Mesenchymal stem cell (in vitro differentiated cells and primary cell): ENCODE measurements at regions not wholly inside any gene's neighbourhood (a gene's known extent, or its start where the extent isn't known, plus 50 kb on each side); places are given as distances from the start of the nearest gene placed in this dataset.

Source experiments
- DNase-seq: peaks from one replicate; pipeline ENCODE4 v3.0.0-alpha.2; 2013
- H2AFZ ChIP-seq: one replicate; pipeline ENCODE4 v1.6.1; 2013; ENCODE audit warnings: low read depth, mild to moderate bottlenecking, control low read depth, inconsistent platforms, low read length, moderate library complexity
- H2AK5ac ChIP-seq: 2 replicates; pipeline ENCODE4 v1.6.1; 2013; ENCODE audit warnings: low read length, moderate library complexity, mild to moderate bottlenecking, inconsistent platforms; ENCODE audit not compliant: severe bottlenecking
- H2BK120ac ChIP-seq: one replicate; pipeline ENCODE4 v1.6.1; 2013; ENCODE audit warnings: low read depth, mild to moderate bottlenecking, inconsistent platforms, low read length, moderate library complexity
- H2BK12ac ChIP-seq, 2 experiments: one replicate each; pipeline ENCODE4 v1.6.1; 2013; ENCODE audit warnings: inconsistent platforms in 2 of 2, low read length in 2 of 2, mild to moderate bottlenecking in 2 of 2, moderate library complexity in 2 of 2, control low read depth in 1 of 2
- H2BK15ac ChIP-seq: one replicate; pipeline ENCODE4 v1.6.1; 2013; ENCODE audit warnings: mild to moderate bottlenecking, low read depth, inconsistent platforms; ENCODE audit not compliant: poor library complexity, severe bottlenecking
- H2BK5ac ChIP-seq: 2 replicates; pipeline ENCODE4 v1.6.1; 2013; ENCODE audit warnings: low read depth, mild to moderate bottlenecking, low read length, control low read depth, inconsistent platforms; ENCODE audit not compliant: poor library complexity, severe bottlenecking
- H3K14ac ChIP-seq, 2 experiments: one replicate each; pipeline ENCODE4 v1.6.1; 2013; ENCODE audit warnings: inconsistent platforms in 2 of 2, low read length in 2 of 2, control low read depth in 1 of 2, mild to moderate bottlenecking in 1 of 2, moderate library complexity in 1 of 2
- H3K18ac ChIP-seq, 2 experiments: one replicate each; pipeline ENCODE4 v1.6.1; 2013; ENCODE audit warnings: inconsistent platforms in 2 of 2, low read length in 2 of 2, control low read depth in 1 of 2, low read depth in 1 of 2, mild to moderate bottlenecking in 1 of 2
- H3K23ac ChIP-seq, 2 experiments: one replicate each; pipeline ENCODE4 v1.6.1; 2013; ENCODE audit warnings: inconsistent platforms in 2 of 2, low read length in 2 of 2, mild to moderate bottlenecking in 2 of 2, moderate library complexity in 2 of 2, control low read depth in 1 of 2
- H3K27ac ChIP-seq: 2 replicates; pipeline ENCODE4 v1.5.1; 2013; ENCODE audit warnings: mild to moderate bottlenecking, moderate library complexity, low read length, control low read depth, inconsistent platforms; ENCODE audit not compliant: poor library complexity, severe bottlenecking
- H3K27me3 ChIP-seq, 2 experiments: 2 replicates each; pipeline versions ENCODE4 v1.6.1 to v1.7.0; 2013; ENCODE audit warnings: low read length in 2 of 2, mild to moderate bottlenecking in 2 of 2, moderate library complexity in 2 of 2, control low read depth in 1 of 2, inconsistent platforms in 1 of 2; ENCODE audit not compliant: control insufficient read depth in 1 of 2, insufficient read depth in 1 of 2
- H3K36me3 ChIP-seq, 2 experiments: 2 replicates each; pipeline versions ENCODE4 v1.6.1 to v1.7.0; 2013; ENCODE audit warnings: low read length in 2 of 2, control low read depth in 1 of 2, inconsistent platforms in 1 of 2, low read depth in 1 of 2, mild to moderate bottlenecking in 1 of 2; ENCODE audit not compliant: insufficient read depth in 2 of 2, control insufficient read depth in 1 of 2
- H3K4ac ChIP-seq, 2 experiments: one replicate each; pipeline ENCODE4 v1.6.1; 2013; ENCODE audit warnings: inconsistent platforms in 2 of 2, low read length in 2 of 2, mild to moderate bottlenecking in 2 of 2, moderate library complexity in 2 of 2, control low read depth in 1 of 2, low read depth in 1 of 2
- H3K4me1 ChIP-seq: 2 replicates; pipeline ENCODE4 v1.6.1; 2013; ENCODE audit warnings: low read depth, low read length, control low read depth; ENCODE audit not compliant: control insufficient read depth, insufficient read depth
- H3K4me2 ChIP-seq: 2 replicates; pipeline ENCODE4 v1.6.1; 2013; ENCODE audit warnings: low read length, mild to moderate bottlenecking, inconsistent platforms; ENCODE audit not compliant: poor library complexity, severe bottlenecking
- H3K4me3 ChIP-seq, 2 experiments: 2 replicates each; pipeline versions ENCODE4 v1.5.1 to v1.7.0; 2013; ENCODE audit warnings: low read length in 2 of 2, mild to moderate bottlenecking in 2 of 2, control low read depth in 1 of 2, low read depth in 1 of 2; ENCODE audit not compliant: insufficient read depth in 1 of 2
- H3K79me1 ChIP-seq: replicated peaks from 2 replicates; pipeline ENCODE4 v1.6.1; 2013; ENCODE audit warnings: mild to moderate bottlenecking, control low read depth, low read length, inconsistent platforms; ENCODE audit not compliant: poor library complexity, severe bottlenecking
- H3K9ac ChIP-seq: 2 replicates; pipeline ENCODE4 v1.7.0; 2013; ENCODE audit warnings: mild to moderate bottlenecking, low read length, moderate library complexity
- H3K9me3 ChIP-seq: 2 replicates; pipeline ENCODE4 v1.7.0; 2013; ENCODE audit warnings: mild to moderate bottlenecking, low read length; ENCODE audit not compliant: control insufficient read depth
- H4K8ac ChIP-seq: one replicate; pipeline ENCODE4 v1.6.1; 2013; ENCODE audit warnings: inconsistent platforms, mild to moderate bottlenecking, low read length, moderate library complexity
- H4K91ac ChIP-seq: one replicate; pipeline ENCODE4 v1.6.1; 2013; ENCODE audit warnings: mild to moderate bottlenecking, low read length, inconsistent platforms
- WGBS: methylation state at CpG from one replicate; pipeline ENCODE4 v1.1.7; 2013; ENCODE audit warnings: mixed read lengths; 5-methylcytosine and 5-hydroxymethylcytosine counted together

DNA sequence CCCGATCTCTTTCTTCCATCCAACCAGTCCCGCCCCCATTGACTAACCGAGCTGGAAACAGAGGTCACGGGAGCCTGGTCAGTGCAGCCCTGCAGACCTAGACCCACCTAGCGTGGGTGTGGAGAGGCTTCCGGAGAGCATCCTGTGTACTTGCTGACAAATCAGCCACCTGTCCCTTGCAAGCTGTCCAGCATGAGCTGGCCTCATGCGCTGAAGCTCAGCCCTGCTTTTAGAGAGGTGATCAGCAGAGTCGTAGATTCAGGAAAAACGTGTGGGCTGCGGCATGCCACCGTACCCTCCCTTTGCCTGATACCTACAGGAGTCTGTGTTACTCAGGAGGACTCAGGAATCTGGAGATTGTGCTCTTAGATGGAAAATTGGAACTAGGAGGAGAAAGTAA, 80.3 kb upstream of the UQCRFS1 start:
- no peak overlapping the region for H3K27ac ChIP-seq

GRCh38 chr19:29293736-29294342, 80.9 kb upstream of the UQCRFS1 start:
- no peak overlapping the region for H2BK15ac ChIP-seq
- no peak overlapping the region for H3K27ac ChIP-seq
- no peak overlapping the region for H3K18ac ChIP-seq
- no peak overlapping the region for H2BK5ac ChIP-seq
- H2BK120ac ChIP-seq = no peak overlapping the region
- H3K4me3 ChIP-seq = no peak overlapping the region
- H3K23ac ChIP-seq = no peak overlapping the region
- no peak overlapping the region for H4K8ac ChIP-seq
- peaks cover 0 to 6% of the 10 kb centered on the region in 2 experiments for H3K27me3 ChIP-seq
- H3K36me3 ChIP-seq = no peaks in the 10 kb centered on the region
- no peak for DNase-seq
- H3K9ac ChIP-seq = no peak overlapping the region
- H2AFZ ChIP-seq = no peak overlapping the region
- H3K79me1 ChIP-seq = no peaks in the 10 kb centered on the region
- H2BK12ac ChIP-seq = no peak overlapping the region
- no peak overlapping the region for H4K91ac ChIP-seq
- H3K4me2 ChIP-seq = no peak overlapping the region
- no peak overlapping the region for H3K4ac ChIP-seq
- no peak overlapping the region for H3K14ac ChIP-seq
- no peaks in the 10 kb centered on the region for H3K9me3 ChIP-seq
- 66% methylated on average over 7 of the region's 7 CpGs for WGBS
- no peaks in the 10 kb centered on the region for H3K4me1 ChIP-seq
- H2AK5ac ChIP-seq = no peak overlapping the region

More for the DNA sequence above, 80.3 kb upstream of the UQCRFS1 start:
- no peak overlapping the region for H3K23ac ChIP-seq
- H2AFZ ChIP-seq = no peak overlapping the region
- H2BK5ac ChIP-seq = no peak overlapping the region
- no peak overlapping the region for H2BK12ac ChIP-seq
- WGBS = 74% methylated on average over 11 of the region's 11 CpGs
- no peak overlapping the region for H2BK120ac ChIP-seq
- no peak overlapping the region for H4K8ac ChIP-seq
- H3K27me3 ChIP-seq = peaks cover 0 to 5% of the 10 kb centered on the region in 2 experiments
- no peak overlapping the region for H2BK15ac ChIP-seq
- H3K14ac ChIP-seq = no peak overlapping the region
- no peaks in the 10 kb centered on the region for H3K36me3 ChIP-seq
- no peak overlapping the region for H2AK5ac ChIP-seq
- H3K9me3 ChIP-seq = no peaks in the 10 kb centered on the region
- H3K4me3 ChIP-seq = no peak overlapping the region
- no peak overlapping the region for H3K4ac ChIP-seq
- no peak for DNase-seq
- no peaks in the 10 kb centered on the region for H3K4me1 ChIP-seq
- no peak overlapping the region for H3K18ac ChIP-seq
- no peak overlapping the region for H3K4me2 ChIP-seq
- no peak overlapping the region for H3K9ac ChIP-seq
- no peak overlapping the region for H4K91ac ChIP-seq
- no peaks in the 10 kb centered on the region for H3K79me1 ChIP-seq

DNA sequence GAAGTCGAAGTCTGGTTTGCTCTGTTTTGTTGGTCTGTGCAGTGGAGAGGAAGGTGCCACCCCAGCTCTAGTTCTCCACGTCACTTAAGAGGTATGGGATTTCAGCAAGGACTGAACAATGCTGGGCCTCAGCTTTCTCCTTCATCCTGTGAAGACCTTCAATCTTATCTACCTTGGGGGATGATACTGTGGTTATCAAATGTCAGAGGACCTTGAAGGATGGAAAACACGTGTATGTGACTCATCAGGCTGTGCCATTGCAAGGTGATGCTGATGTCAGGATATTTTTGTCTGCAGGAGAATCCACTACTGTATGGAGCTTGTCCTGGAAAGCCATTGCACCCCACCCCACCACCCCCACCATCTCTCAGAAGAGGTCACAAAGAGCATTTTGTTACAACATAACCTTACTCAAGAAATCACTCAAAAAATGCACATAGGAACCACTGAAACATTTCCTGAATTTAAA, 81.4 kb upstream of the UQCRFS1 start:
- H2AK5ac ChIP-seq = no peak overlapping the region
- H3K36me3 ChIP-seq = no peaks in the 10 kb centered on the region
- no peak overlapping the region for H4K91ac ChIP-seq
- H3K79me1 ChIP-seq = no peaks in the 10 kb centered on the region
- no peak overlapping the region for H3K4me3 ChIP-seq
- no peak overlapping the region for H3K4me2 ChIP-seq
- H3K9me3 ChIP-seq = no peaks in the 10 kb centered on the region
- no peak overlapping the region for H2BK12ac ChIP-seq
- no peak overlapping the region for H3K4ac ChIP-seq
- H3K18ac ChIP-seq = no peak overlapping the region
- H3K27me3 ChIP-seq = peaks cover 0 to 6% of the 10 kb centered on the region in 2 experiments
- no peak overlapping the region for H3K14ac ChIP-seq
- no peak overlapping the region for H3K27ac ChIP-seq
- no peak overlapping the region for H2BK5ac ChIP-seq
- DNase-seq = no peak
- 60% methylated on average over 1 of the region's 3 CpGs for WGBS
- no peaks in the 10 kb centered on the region for H3K4me1 ChIP-seq
- no peak overlapping the region for H2BK120ac ChIP-seq
- H3K23ac ChIP-seq = no peak overlapping the region
- H2AFZ ChIP-seq = no peak overlapping the region
- H4K8ac ChIP-seq = no peak overlapping the region
- no peak overlapping the region for H2BK15ac ChIP-seq
- no peak overlapping the region for H3K9ac ChIP-seq

DNA sequence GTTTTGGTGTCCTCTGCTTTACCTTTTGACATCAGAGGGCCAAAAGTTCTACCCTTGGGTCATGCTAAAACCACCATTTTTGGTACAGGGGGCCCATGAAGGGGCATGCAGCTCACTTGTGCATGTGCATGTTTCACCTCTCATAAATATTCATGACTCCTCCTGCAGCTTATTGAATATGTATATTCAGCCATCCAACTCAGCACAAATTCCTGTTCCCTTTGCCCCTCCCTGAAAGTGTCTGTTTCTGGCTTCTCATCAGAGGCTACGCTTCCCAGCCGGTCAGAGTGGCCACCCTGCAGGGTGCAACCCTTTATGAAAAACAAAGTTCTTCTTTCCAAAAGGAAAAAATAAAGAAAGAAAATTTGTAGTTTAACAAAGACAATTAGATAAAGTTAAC, 82.3 kb upstream of the UQCRFS1 start:
- 57% methylated on average over 1 of the region's 2 CpGs for WGBS

More for the DNA sequence above, 82.3 kb upstream of the UQCRFS1 start:
- Histone ChIP-seq H3K27me3 (peaks cover 0 to 7% of the 10 kb centered on the region in 2 experiments), H3K4me2 (no peak overlapping the region), H2AFZ (no peak overlapping the region), H3K9me3 (no peaks in the 10 kb centered on the region), H4K8ac (no peak overlapping the region), H3K4me1 (no peaks in the 10 kb centered on the region), H3K9ac (no peak overlapping the region), H3K23ac (no peak overlapping the region), H3K4me3 (no peak overlapping the region), H2BK12ac (no peak overlapping the region), H2BK120ac (no peak overlapping the region), H3K36me3 (no peaks in the 10 kb centered on the region), H2BK5ac (no peak overlapping the region), H2BK15ac (no peak overlapping the region), H4K91ac (no peak overlapping the region), H3K27ac (no peak overlapping the region), H3K4ac (no peak overlapping the region), H2AK5ac (no peak overlapping the region), H3K14ac (no peak overlapping the region), H3K79me1 (no peaks in the 10 kb centered on the region), H3K18ac (no peak overlapping the region)
- DNase-seq = no peak
